ENCODE measurements at regions not wholly inside any gene's neighbourhood (a gene's known extent, or its start where the extent isn't known, plus 50 kb on each side); places are given as distances from the start of the nearest gene placed in this dataset.

GRCh38 chr4:58247792-58248191 is 1137.6 kb upstream of the IGFBP7 start:
- TF ChIP-seq, protein P1, sequence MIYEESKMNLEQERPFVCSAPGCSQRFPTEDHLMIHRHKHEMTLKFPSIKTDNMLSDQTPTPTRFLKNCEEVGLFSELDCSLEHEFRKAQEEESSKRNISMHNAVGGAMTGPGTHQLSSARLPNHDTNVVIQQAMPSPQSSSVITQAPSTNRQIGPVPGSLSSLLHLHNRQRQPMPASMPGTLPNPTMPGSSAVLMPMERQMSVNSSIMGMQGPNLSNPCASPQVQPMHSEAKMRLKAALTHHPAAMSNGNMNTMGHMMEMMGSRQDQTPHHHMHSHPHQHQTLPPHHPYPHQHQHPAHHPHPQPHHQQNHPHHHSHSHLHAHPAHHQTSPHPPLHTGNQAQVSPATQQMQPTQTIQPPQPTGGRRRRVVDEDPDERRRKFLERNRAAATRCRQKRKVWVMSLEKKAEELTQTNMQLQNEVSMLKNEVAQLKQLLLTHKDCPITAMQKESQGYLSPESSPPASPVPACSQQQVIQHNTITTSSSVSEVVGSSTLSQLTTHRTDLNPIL (CRISPR knock-in tag; IDR thresholded peaks at IDR 0.05; ENCODE audit: low read depth): no peak
- TF ChIP-seq, protein P2, sequence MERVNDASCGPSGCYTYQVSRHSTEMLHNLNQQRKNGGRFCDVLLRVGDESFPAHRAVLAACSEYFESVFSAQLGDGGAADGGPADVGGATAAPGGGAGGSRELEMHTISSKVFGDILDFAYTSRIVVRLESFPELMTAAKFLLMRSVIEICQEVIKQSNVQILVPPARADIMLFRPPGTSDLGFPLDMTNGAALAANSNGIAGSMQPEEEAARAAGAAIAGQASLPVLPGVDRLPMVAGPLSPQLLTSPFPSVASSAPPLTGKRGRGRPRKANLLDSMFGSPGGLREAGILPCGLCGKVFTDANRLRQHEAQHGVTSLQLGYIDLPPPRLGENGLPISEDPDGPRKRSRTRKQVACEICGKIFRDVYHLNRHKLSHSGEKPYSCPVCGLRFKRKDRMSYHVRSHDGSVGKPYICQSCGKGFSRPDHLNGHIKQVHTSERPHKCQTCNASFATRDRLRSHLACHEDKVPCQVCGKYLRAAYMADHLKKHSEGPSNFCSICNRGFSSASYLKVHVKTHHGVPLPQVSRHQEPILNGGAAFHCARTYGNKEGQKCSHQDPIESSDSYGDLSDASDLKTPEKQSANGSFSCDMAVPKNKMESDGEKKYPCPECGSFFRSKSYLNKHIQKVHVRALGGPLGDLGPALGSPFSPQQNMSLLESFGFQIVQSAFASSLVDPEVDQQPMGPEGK (CRISPR knock-in tag; IDR thresholded peaks at IDR 0.05; ENCODE audit: borderline replicate concordance): no peak
- TF ChIP-seq OSR1 (CRISPR knock-in tag; IDR thresholded peaks at IDR 0.05) (no peak), ISL1 (CRISPR knock-in tag; IDR thresholded peaks at IDR 0.05) (no peak), ZFP3 (CRISPR knock-in tag; IDR thresholded peaks at IDR 0.05) (no peak), ARNTL (CRISPR knock-in tag; IDR thresholded peaks at IDR 0.05; ENCODE audit: borderline replicate concordance, low read depth) (no peak), ZNF70 (CRISPR knock-in tag; IDR thresholded peaks at IDR 0.05) (no peak), ESRRG (CRISPR knock-in tag; IDR thresholded peaks at IDR 0.05) (no peak), RARB (CRISPR knock-in tag; IDR thresholded peaks at IDR 0.05) (no peak), BACH2 (CRISPR knock-in tag; IDR thresholded peaks at IDR 0.05; ENCODE audit: borderline replicate concordance) (no peak), PPARA (CRISPR knock-in tag; IDR thresholded peaks at IDR 0.05; ENCODE audit: borderline replicate concordance) (no peak)

All from SK-N-SH treated with all-trans-retinoic acid at 6 μM for 48 hours (cell line).